NCI-H1694 (cell line): ENCODE measurements at regions not wholly inside any gene's neighbourhood (a gene's known extent, or its start where the extent isn't known, plus 50 kb on each side); places are given as distances from the start of the nearest gene placed in this dataset.
"Not testable (repeated sequence)": the region's sequence is repeated elsewhere in the genome, so short reads cannot be mapped to it uniquely, and the experiment has no call there.

Source experiments
- DNase-seq: peaks from one replicate; lab custom pipeline; 2025; lab: John Stamatoyannopoulos, UW

DNA sequence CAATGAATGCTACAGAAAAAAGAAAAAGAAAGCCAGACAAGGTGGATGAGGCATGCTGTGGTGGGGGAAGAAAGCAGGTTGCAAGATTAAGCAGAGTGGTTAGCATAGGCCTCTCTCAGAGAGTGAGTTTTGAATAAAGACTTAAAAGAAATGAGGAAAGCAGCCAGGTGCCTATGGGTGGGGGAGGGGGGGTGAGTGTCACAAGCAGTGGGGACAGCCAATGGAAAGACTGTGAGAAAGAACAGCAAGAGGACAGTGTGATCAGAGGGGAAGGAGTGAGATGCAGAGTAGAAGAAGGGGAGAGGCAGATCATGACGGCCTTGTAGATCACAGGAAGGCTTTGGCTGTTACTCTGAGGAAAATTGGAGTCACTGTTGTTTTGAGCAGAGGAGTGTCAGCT lies 162.5 kb downstream of the SOX3 start:
- no peak for DNase-seq

- DNase-seq, result no peak
These were observed 167.6 kb downstream of the SOX3 start for GRCh38 chrX:140337263-140337662.

DNA sequence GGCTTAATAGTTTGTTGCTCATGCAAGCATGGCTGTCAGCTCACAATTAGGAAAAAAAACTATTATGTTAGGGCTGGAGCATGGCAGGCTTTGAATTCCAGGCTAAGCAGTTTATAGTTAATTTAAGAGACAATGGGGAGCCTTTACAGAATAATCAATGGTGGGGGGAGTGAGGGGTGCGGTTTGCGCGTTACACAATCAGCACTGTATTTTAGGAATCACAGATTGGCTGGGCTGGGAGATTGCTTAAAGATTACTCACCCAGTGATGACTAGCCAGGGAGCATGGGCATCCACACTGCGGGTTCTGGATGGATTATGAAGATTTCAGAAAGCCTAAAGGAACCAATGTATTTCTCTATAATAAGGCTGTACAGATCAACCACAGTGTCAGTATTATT lies 186.6 kb downstream of the SOX3 start:
- DNase-seq, result no peak

DNA sequence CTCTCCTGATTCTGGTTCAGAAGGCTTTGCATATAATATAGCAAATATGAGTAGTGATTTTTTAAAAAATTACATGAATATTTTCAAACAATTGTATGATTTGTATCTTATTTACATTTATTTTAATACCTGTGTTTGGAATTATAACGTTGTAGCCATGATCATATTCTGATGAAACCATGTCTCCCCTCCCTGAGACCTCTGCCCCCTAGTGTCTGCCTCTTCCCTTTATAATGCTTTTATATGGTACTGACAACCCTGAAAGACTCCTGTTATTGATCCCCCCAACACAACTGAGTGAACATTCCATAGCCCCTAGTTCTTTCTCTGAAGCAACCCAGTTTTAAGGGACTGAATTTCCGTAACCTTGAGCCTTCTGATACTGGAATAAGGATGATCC lies 187.4 kb downstream of the SOX3 start:
- no peak for DNase-seq

DNA sequence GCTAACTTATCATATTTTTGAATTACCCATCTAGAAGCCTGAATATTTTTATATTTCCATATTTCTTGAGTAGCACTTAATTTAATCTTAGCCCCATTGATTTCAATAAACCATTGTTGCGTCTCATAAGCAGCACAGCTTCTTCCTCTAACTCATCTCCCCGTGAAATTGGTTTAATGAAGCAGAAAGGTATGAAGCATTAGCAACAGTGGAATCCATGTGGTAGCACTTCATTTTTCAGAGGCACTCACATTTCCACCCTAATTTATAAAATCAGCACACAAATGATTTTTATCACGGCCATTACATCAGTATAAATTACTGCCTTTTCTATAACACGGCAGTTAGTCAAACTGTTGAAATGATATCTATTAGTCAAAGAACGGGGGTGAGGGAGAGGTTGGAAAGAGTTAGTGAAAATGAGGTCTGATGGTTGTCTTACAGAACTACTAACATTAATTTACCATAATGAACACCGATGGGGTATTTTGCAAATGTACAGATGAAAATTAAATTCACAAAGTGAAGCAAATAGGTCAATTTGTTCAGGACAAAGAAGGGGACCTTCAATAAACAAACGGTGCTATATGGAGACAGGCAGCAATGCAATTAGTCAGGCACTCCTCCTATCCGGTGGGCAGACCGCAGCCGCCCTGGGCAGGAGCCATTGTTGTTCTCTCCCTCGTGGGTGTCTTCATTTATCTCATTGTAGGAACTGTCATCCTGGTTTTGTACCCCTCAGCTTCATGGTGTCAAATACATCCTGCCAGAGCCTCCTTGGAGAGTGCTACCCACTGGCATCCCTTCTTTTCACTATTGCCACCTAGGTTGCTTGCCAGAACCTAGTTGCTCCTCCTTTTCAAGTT lies 205.7 kb downstream of the SOX3 start:
- no peak for DNase-seq

- no peak for DNase-seq
These were observed 207.6 kb downstream of the SOX3 start for GRCh38 chrX:140297273-140297672.

DNA sequence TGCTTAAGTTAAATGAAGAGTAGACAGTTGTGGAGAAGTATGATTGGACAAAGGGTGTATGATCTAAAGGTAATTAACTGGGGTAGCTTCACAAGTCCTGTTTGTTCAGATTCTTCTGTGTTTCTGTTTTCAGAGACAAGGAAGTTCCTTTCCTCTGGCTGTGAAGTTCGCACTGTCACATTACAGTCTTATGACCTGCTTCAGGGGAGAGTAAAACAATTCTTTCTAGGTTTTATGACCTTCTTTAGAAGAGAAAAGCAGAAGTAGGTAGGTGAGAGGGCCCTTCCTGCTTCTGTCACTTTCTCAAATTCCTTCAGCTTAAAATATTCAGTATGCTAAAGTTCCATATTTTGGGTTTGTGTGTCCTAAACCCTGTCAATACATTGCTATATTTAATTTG lies 211.9 kb downstream of the SOX3 start:
- DNase-seq, result no peak

DNA sequence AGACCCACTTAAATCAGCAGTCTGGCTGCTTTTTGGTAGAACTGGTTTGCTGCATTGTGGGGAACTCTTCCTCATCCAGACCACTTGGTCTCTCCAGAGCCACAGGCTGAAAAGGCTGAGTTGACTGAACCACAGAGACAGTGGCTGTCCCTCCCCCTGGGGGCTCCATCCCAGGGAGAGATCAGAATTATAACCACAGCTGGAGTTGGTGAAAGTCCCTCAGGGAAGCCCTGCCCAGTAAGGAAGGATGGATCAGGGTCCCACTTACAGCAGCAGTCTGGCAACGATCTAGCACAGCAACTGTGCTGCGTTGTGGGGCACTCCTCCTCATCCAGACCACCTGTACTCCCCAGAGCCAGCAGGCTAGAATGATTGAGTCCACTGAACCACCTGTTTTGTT lies 212.7 kb downstream of the SOX3 start:
- DNase-seq, result no peak

- no peak for DNase-seq
These were observed 229.9 kb downstream of the SOX3 start for GRCh38 chrX:140274811-140275525.

DNA sequence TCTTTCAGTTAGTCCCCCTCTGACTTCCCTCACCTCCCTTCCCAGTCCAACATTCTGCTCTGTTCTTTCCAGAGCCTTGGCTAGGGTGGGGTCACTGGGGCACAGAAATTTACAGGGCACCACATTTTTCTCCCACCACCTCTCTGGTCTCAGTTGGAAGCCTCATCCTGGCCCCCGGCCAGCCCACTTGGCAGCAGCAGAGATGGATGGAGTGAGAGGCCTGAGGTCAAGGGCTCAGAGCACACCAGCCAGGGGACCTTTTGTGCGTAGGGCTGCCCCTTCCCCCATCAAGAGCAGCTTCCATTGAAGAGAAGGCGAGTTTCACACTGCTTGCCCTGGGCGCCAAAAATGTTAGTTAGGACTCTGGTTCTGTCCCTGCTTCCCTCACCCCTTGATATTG lies 230.9 kb downstream of the SOX3 start:
- no peak for DNase-seq

DNA sequence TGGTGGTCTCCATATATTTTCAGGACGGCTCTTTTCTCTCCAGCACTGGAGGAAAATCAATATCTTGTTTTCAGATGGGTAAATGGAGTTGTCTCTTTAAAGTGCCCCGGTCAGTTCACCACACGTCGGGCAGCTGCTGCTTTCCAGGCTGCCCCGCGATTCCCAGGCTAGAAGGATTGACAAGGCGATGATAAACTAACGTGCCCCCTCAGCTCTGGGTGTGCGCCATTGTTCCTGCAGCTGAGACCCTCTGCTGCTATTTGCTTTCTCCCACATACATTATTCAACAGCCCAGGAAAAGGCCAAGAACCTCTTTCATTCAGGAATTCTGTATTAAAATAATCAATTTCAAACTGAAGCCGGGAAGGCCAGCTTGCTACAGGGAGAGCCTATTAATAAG lies 254.5 kb downstream of the SOX3 start:
- DNase-seq, result no peak

GRCh38 chrX:140249088-140249487 lies 255.8 kb downstream of the SOX3 start:
- no peak for DNase-seq

DNA sequence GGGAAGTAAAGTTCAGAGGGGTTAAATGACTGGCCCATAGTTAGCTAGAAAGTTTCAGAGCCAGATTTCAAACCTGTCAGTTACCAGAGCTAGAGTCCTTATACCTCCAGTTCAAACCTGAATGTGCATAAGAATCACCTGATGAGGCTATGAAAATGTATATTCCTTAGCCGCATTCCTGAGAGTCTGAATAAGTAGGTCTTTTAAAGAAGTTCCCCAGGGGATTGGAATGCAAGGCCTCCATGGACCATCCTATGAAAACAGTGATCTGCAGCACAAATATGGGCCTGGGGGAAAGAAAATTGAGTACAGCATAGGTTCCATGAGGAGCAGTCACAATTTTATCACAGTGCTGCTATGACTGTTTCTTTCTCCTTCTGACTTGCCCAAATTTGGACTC lies 263.9 kb upstream of the CXorf66 start:
- DNase-seq, result no peak

GRCh38 chrX:140226037-140226436 lies 260.7 kb upstream of the CXorf66 start:
- not testable (repeated sequence) for DNase-seq

DNA sequence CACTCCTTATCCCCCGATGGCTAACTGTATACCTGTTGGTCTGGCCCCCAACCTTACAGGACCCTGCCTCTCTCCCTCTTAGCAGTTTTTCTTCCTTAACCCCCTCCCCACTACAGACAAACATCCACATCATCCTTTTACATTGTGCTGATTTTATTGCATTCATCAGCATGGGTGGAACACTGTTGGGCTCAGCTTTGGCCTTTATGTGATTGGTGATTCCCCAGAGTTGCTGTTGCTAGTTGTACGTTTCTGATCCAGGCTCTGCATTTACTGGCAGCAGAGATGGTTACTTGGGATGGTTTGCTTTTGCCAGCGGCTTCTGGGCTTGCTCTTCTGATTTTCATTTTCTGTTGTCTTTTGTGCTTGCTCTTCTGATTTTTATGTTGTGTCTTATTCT lies 250.6 kb upstream of the CXorf66 start:
- not testable (repeated sequence) for DNase-seq

DNA sequence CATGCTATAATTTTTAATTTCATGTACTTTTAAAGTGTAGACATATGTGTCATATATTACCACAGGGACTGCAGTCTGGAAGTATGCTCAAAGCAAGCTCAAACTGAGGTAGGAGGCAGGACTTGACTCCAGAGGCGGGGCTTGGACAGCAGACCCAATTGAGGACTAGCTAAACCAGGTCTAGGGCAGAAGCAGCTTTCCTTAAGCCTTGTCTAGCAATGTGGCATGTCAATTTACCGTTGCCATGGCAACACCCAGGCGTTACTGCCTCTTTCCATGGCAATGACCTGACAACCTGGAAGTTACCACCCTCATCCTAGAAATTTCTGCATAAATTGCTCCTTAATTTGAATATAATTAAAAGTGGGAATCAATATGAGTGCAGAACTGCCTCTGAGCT lies 249.2 kb upstream of the CXorf66 start:
- DNase-seq, result not testable (repeated sequence)

DNA sequence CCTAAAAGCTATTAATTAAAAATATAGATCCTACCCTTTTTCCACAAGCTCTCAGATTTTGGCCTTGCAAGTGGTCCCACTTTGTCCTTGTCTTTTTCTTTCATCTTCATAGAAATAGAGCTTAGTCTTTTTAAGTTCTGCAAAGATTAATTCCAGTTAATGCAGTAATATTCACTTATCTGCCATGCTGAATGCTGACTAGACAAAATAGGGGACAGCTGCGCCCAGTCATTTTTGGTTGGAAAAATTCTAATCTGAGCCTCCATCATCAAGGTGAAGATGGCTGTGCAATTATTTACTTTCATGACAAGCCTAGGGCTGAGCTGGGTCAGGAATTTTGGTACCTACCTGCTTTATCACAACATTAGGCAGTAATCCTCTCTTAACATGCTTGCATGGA lies 241.3 kb upstream of the CXorf66 start:
- DNase-seq, result no peak

DNA sequence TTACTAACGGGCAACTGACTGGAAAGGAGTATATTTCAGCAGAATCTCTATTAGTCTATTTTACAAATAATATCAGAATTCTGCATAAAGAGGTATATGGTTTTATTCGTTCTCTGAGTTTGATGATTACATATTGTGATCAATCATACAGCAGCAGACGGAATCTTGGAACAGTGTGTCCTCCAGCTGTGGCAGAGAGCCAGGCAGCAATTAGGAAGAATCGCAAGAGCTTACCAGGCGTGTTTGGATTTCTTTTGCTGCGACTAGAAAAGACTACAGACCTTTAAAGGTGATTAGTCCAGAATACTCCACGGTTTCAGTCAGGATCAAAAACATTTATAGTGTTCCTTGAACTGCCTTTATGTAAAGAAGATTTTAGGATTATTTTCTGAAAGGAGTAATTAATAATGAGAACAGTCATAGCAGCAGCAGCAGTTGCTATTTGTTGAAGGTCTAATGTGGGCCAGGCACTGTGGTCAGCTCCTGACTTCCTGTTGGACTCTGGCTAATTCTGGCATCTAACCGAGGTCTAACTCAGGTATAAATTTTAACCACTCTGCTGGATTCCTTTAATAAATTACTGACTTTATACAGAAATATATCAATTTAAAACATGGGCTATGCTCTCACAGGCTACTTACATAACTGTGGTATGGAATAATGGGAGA lies 225.3 kb upstream of the CXorf66 start:
- no peak for DNase-seq

DNA sequence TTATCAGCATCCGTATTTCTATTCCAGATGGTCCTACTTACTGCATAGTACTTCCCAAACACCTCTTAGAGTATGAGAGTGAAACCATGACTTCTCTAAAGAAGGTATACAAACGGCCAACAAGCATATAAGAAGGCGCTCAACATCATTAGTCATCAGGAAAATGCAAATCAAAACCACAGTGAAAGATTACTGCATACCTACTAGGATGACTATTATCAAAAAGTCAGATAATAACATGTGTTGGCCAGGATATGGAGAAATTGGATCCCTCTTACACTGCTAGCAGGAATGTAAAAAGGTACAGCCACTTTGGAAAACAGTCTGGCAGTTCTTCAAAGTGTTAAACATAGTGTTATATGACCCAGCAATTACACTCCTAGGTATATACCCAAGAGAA lies 215.3 kb upstream of the CXorf66 start:
- DNase-seq, result no peak

- no peak for DNase-seq
These were observed 212.5 kb upstream of the CXorf66 start for GRCh38 chrX:140177821-140178220.

DNA sequence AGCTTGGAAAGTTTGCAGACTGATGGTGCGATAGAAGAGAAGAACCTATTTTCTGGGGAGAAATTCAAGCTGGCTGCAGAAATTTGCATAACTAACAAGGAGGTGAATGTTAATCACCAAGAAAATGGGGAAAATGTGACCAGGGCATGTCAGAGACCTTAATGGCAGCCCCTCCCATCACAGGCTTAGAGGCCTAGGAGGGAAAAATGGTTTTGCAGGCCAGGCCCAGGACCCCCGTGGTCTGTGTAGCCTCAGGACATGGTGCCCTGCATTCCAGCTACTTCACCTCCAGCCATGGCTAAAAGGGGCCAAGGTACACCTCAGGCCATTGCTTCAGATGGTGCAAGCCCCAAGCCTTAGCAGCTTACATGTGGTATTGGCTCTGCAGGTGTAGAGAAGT lies 207.1 kb upstream of the CXorf66 start:
- DNase-seq, result no peak

GRCh38 chrX:140167551-140167950 lies 202.2 kb upstream of the CXorf66 start:
- DNase-seq, result no peak

GRCh38 chrX:140165849-140166248 lies 200.5 kb upstream of the CXorf66 start:
- DNase-seq, result no peak
